ENCODE measurements at regions not wholly inside any gene's neighbourhood (a gene's known extent, or its start where the extent isn't known, plus 50 kb on each side); places are given as distances from the start of the nearest gene placed in this dataset.
"Not testable (repeated sequence)": the region's sequence is repeated elsewhere in the genome, so short reads cannot be mapped to it uniquely, and the experiment has no call there.

DNA sequence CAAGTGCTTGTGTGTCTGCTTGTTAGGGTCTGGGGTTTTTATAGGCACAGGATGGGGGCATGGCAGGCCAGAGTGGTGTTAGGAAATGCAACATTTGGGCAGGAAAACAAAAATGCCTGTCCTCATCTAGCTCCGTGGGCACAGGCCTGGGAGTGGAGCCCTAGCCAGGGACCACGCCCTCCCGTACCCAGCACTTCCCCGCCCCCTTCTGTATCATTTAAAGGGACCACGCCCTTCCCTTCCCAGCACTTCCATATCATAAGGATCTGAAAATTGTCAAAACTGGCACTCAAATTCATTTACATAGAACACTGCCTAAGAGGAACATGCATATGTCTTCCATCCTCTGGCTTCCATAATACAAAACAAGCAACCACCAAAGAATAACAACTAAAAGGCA, 185.8 kb downstream of the B3GLCT start:
- DNase-seq: no peak

DNA sequence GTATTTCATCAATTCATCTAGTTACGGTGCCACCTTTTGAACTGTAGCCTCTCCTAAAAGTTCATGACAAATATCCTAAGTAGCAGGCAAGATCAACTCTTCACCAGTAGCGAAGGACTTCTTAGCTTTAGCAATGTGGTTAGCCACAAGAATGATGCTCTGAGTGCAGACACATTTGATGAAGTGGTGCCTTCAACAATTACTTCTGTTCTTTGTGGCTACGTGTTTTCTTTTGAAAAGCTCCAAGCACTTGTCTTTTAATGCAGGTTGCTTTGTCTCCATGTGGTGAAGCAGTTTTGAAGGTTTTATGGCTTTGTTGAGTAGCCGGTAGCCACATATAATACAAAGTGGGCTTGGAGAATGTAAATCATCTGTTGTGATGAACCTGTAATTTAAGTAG, 194.7 kb downstream of the B3GLCT start:
- no peak for DNase-seq

DNA sequence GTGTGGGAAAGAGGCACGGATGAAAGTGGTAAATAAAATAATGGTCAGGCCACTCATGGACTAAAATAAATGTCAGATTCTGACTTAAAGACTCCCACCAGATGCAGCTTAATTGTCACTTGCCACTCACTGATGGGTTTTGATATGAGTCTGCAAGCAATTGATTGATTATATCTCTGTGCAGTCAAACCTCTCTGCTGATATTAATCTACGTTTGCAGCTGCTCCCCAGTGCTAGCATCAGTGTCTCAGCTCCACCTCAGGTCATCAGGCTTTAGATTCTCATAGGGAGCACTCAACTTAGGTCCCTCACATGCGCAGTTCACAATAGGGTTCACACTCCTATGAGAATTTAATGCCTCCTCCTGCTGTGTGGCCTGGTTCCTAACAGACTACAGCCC, 195.3 kb downstream of the B3GLCT start:
- DNase-seq: no peak

DNA sequence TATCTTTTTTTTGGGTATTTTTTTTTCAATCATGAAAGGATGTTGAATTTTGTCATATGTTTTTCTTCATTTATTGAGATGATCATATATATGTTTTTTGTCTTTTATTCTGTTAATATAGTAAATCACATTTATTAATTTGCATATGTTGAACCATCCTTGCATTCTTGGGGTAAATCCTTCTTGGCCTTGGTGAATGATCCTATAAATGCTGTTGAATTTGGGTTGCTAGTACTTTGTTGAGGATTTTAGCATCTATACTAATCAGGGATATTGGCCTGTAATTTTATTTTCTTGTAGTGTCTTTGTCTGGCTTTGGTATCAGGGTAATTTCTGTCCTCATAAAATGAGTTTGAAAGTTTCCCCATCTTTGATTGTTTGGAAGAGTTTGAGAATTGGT, 199.9 kb downstream of the B3GLCT start:
- DNase-seq: no peak

DNA sequence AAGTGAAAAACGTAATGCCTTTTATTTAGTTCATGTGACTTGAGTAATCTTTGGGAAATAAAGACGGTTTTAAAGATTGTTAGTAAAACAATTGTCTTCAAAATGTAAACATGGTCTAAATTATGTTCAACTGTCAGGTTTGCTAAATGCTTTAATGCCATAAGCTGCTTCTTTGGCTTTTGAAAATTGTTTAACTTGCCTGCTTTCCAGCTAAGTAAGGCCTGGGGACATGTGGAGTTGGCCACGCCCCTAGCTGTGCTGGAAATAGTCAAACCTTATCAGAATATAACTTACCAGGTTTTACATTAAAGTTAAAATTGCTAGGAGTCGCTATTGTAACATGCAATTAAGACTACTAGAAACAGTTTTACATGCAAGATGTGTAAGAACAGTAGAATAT, 203.9 kb downstream of the B3GLCT start:
- not testable (repeated sequence) for DNase-seq

DNA sequence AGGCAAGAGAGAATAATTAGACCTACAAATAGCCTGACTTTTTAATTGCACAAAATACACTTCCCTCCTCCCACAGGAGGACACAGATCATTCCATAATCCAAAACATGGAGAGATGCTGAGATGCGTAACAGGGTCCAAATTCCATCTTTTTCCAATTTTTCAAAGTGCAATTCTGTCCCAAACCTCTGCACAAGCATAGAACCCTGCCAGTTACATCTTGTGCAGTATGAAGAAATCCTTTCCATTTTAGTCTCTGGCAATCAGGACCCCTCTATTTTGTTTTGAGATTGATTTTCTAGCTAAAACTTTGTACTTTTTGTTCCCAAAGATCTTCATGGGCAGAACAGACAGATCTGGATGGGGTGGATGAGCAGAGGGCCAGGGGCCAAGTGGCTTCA, 209.2 kb downstream of the B3GLCT start:
- DNase-seq: no peak

DNA sequence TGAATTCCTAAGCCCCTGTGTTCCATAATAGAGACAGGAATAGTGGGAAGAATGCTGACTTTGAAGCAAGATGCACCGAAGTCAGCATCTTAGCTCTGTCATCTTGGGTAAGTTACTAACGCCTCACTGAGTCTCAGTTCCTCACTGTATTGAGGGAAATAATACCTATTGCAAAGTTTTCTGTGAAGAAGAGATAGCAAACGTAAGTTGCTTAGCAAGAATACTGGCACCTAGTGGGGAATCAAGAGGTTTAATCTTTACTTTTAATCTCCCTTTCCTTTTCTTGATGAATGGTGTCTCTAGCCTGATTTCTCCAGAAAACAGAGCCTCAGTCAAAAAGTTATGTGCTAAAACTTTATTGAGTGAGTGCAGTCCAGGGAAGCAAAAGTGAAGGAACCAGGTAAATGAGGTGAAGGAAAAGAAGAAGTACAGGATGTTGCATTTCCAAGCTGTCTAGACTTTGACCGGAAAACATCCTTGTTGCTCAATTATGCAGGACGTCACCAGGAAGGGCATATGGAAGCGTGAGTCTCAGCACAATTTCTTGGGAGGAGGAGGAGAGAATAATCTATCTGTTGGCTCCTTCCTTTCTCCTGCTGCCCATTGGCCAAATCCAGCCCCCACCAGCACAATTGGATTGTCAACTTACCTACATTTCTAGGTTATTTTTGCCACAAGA, 210.0 kb downstream of the B3GLCT start:
- DNase-seq: no peak

DNA sequence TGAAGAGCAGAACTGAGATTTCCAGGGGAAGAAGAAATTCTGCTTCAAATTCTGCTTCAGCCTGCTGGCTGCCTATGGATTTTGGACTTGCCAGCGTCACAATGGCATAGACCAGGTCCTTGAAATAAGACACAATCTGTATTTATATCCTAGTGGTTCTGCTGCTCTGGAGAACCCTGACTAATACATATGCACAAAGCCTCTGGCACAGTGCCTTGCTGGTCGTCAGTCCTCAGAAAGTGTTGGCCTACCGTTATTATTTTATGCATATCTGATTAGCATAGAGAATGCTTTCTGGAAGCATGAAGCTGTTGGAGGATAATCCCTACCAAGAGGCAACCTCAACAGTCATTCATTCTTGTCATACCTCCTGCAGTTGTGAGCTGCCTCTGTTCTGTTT, 213.7 kb downstream of the B3GLCT start:
- no peak for DNase-seq

DNA sequence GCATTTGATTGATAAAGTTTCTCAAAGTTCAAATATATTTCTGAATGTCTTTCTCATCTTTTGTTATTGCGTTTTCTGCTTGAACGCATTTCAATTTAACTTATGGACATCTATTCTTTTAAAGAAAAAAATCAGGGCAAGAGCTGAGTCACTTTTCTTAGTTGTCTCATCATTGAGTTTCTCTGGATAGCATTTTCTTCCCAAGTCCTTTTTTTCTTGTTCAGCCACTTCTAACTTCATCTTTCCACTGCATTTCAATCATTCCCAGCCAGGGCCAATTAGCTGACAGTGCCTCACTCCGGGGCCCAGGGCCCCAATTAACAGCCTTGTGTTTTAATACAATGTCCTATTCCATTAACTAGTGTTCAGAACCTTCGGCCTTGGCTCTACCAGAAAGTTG, 216.3 kb downstream of the B3GLCT start:
- DNase-seq: no peak

DNA sequence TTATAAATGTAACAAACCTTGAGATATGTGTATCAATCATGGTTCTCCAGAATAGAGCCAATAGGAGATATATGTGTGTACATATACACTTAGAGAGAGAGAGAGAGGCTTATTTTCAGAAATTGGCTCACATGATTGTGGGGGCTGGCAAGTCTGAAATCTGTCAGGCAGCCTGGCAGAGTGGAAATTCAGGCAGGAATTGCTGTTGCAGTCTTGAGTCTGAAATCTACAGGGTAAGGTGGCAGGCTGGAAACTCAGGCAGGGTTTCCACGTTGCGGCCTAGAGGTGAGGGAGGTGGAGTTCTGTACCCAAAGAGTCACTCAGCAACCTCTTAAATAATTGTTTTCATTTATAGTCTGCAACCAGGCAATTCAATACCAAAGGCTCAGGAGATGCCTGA, 218.4 kb downstream of the B3GLCT start:
- no peak for DNase-seq

DNA sequence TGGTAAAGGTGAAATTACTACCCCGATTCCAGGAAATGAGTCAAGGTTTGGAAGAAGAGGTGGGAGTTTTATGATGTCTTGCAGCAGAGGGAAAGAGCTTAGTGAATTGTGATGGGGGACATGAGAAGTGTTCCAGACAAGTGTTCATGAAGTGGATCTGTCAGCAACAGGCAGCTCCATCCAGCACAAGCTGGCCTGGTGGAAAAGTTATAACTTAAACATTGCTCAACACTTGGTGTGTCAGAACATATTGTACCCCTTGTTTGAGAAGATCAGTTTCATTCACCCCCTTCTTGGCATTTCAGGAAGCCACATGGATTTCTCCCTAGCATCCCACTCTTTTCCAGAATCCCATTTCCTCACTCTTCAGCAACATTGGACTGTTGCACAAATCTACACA, 222.0 kb downstream of the B3GLCT start:
- no peak for DNase-seq

DNA sequence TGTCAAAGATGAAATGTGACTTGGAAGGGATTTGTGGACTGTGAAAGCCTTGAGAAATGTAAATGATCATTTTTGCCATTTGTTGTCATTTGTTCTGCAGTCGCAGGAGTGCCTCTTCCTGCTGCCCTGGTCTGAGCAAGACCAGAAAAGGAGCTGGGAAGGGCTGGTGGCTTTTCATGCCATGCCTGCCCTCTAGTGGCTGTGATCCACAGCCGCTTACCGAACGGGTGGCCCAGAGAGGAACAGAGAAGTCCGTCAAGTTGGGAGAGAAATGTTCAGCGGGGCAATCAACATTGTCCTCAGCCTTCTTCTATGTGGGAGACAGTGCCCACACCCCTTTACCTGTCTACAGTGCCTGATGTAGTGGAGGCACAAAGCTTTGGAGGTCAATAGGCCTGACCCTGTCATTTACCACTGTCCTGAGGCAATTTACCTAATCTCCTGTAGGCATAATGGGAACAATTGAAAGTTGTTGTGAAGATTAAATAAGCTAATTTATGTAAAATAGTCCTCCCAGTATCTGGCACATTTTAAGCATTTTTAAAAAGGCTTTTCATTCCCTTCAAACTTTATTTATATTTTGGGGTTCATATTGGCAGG, 224.5 kb downstream of the B3GLCT start:
- peak; percentile 76 for DNase-seq

DNA sequence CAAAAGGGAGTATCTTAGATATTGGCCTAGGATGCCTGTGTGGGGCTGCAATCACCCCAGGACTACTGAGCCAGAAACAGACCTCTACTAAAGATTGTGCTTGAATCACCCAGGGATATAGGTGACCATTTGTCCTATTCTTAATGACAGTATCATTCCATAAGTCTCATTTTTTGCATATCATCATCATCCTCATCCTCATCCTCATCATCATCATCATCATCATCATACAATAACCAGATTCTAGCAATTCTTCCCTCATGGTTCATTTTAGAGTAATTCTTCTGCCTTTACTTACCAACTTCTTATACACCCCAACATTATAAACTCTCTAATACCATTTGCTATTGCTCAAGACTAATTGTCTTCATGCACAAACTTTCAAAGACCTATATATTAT, 226.6 kb downstream of the B3GLCT start:
- no peak for DNase-seq

DNA sequence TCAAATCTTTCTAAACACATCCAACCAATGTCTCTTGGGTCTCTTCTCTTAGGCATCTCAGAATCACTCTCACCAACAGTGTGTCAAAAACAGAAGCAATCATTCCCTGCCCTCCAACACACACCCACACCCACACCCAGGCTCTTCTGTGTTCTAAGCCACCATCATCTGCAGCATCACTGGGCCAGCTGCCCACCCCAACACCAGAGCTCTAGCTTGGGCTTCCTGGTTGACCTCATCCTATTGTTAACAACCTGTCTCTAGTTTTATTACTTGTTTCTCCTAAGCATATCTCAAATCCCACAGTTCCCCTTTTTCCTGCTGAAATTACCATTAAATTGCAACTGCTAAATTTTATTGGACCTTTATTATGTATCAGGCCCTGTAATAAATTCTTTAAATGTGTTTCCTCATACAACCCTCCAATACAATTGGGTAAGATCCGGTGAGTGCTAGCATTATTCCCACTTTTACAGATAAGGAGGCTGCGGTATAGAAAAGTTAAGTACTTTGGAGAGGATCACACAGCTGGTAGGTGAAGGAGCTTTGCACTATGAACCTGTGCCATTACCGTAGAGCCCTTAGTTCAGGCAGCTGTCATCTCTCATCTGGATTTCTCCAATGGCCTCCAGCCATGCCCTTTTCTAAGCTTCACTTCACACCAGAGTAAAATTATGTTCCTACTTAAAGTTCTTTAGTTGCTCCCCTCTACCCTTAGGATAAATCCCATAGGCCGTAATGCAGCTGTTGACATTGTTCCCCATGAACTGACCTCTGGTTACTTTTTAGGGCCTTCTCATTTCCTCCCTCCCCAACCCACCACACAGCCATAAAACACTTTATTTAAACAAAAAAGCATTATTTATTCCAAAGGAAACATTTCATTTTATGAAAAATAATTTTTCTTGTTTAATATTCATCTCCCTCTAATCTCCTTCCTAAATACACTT, 227.7 kb downstream of the B3GLCT start:
- DNase-seq: no peak

DNA sequence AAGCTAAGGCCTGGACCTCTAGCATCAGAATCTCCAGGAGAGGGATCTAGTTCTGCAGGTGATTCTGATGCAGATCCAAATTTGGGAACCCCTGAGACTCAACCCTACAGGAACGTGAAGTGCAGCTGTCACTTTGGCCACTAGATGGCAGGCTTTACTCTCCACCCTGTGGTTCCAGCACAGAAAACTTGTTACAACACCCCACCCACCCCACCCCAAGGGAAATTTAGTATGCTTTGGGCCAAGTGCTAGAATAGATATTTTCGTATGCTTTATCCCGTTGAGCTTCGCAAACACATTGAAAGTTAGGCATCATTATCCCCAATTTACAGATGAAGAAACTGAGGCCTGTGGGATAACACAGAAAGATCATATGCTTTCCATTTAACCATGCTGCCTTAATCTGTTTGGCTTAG, 232.0 kb downstream of the B3GLCT start:
- DNase-seq: peak; percentile 31

DNA sequence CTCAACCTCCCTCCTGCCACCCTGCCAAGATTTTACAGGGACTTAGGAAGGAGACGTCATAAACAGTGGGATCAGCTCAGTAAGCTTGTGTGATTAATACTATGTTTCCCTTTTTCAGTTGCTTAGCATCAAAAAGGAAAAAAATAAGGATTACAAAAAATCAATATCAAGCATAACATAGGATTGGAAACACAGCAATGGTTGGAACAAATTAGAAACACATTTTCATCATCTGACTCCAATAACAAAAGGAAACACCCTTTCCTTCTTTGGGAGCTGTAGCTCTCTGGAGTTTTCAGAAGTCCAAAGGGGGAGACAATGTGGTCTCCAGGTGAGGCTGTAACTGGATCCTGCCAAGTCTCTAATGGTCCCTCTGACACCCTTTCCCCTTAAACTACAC, 233.4 kb downstream of the B3GLCT start:
- DNase-seq: no peak

DNA sequence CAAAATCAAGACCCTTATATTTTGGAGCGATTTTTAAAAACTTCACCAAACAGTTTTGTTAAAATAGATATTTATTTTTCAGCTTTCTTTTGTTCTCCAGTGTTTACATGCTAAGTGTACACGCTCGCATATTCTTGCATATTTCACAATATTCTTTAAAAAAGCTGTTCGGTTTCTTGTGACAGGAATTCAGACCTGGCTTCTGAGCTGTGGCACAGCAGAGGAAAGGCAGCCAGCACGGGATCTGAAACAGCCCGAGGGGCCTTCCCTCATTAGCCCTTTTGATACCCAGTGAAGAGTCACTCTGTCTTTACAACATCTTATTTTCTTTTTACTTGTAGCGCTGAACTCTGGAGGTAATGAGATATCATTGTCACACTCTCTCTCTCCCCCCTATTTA, 234.0 kb downstream of the B3GLCT start:
- DNase-seq: no peak

DNA sequence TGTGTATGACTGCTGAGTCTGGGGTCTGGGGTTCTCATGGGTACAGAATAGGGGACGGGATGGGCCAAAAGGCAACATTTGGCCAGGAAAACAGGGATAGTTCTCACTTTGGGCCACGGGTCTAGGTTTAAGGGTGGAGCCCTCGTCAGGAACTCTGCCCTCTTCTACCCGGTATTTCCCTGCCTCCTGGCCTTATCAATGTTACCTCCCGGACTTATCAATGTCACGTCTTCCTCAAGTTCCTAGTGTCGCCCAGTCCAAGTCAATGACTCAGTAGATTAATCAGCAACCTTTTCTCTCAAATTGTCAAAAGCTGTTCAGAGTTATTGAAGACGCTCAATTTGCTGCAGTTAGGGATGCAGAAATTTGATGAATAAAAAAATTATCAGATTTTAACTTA, 234.8 kb downstream of the B3GLCT start:
- no peak for DNase-seq

DNA sequence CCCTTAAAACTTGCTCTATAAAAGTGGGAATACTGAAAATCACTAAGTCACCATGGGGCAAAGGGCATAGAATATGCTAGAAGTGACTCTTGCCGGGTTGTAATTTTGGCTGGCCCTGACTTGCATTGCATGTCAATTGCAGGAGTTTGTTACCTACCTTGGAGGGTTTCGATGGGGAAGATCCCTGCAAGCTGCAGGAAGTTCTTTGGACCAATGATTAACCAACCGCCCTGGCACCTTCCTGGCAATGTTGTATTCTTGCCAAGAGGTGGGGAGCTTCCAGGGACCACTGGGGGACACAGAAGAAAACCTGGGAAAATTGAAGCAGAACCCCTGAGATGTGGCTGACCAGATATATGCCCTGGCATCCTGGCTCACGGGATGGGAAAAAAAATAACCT, 235.8 kb downstream of the B3GLCT start:
- DNase-seq: no peak

DNA sequence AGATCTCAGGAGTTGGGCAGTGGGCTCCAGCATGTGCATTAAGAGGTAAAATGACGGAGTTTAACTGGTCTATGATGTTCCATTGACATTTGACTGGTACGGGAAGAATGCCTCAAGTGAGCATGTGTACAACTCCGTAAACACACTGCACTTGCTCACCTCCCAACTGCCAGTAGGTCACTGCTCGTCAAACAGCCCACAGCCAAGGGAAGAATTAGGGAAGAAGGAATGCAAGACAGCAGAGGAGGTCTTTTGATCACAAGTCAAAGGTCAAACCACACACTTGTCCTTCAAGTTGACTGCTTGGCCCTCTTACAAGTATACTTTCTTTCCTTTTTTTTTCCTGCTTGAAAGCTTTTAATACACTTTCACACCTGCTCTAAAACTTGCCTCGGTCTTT, 236.7 kb downstream of the B3GLCT start:
- DNase-seq: no peak

DNA sequence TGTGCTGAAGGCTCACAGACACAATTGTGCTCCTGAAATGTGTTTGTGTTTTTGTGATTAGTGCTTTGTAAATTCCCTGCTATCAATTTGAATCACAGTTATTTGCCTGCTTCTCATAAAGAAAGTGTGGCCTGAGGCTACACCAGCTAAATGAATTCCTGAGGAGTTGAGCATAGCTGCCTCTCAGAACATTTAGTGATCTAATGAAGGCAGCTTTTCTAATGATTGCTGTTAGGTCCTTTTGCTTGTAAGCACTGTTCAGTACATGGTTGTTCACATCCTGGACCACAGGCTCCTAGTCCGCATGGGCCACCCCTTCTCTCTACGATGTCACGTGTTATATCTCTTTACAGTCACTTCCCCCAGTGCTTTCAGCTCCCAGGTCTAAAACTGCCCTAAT, 238.2 kb downstream of the B3GLCT start:
- no peak for DNase-seq

DNA sequence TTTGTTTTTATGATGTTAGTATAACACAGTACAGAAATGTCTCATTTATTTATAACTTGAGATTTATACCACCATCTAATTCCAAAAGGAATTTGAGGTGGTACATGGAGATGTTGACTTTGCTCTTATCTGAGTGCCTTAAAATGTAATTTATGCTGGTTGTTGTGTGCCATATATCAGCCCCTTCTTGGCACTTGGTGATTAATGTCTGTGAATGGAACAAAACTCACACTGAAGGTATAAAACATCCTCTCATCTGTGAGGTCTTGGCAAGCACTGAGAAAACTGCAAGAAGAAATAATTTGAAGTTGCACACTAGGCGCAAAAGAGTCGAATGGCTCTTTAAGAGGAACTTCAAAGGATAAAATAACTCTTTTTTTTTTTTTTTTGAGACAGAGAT, 240.4 kb downstream of the B3GLCT start:
- DNase-seq: no peak

DNA sequence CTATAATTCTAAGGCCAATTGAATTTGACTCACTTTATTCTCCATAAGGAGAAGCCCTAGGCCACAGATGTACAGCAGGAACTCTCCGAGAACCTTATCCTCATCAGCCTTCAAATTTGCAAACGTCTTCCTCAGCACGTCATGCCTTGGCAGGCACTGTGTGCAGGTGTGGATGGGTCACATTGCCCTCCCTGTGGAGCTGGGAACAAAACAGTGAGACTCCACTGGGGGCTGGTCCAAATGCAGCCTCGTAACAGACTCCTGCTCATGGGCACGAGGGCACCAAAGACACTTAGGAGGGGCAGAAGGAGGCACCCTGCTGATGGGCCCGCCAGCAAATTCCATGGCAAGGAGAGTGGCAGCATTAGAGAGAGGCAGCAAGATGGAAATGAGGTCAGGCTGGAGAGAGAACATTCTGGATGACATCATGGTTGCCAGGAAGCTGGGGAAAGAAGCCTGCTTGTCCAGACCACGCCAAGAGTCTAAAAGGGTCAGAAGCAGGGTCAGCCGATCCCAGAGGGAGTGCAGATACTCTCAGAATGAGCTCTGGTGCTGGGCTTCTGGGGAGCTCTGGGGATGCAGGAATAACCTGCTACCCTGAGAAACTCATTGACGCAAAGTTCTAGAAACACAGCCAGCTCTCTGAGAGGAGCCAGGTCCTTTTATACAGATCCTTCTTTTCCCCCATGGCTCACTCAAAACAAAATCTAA, 242.2 kb downstream of the B3GLCT start:
- no peak for DNase-seq
